NCI-H1105 treated with DMSO at 0.1 percent for 48 hours (cell line): ENCODE measurements at regions not wholly inside any gene's neighbourhood (a gene's known extent, or its start where the extent isn't known, plus 50 kb on each side); places are given as distances from the start of the nearest gene placed in this dataset.
"Not testable (repeated sequence)": the region's sequence is repeated elsewhere in the genome, so short reads cannot be mapped to it uniquely, and the experiment has no call there.

Source experiments
- DNase-seq: peaks from one replicate; lab custom pipeline; 2025; lab: John Stamatoyannopoulos, UW

DNA sequence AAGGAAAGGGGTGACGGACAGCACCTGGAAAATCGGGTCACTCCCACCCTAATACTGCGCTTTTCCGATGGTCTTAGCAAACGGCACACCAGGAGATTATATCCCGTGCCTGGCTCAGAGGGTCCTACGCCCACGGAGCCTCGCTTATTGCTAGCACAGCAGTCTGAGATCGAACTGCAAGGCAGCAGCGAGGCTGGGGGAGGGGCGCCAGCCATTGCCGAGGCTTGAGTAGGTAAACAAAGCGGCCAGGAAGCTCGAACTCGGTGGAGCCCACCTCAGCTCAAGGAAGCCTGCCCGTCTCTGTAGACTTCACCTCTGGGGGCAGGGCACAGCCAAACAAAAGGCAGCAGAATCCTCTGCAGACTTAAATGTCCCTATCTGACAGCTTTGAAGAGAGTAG, 91.5 kb upstream of the MBIP start:
- DNase-seq: not testable (repeated sequence)

- DNase-seq: no peak
These were observed 88.0 kb upstream of the MBIP start for GRCh38 chr14:36408388-36408787.

DNA sequence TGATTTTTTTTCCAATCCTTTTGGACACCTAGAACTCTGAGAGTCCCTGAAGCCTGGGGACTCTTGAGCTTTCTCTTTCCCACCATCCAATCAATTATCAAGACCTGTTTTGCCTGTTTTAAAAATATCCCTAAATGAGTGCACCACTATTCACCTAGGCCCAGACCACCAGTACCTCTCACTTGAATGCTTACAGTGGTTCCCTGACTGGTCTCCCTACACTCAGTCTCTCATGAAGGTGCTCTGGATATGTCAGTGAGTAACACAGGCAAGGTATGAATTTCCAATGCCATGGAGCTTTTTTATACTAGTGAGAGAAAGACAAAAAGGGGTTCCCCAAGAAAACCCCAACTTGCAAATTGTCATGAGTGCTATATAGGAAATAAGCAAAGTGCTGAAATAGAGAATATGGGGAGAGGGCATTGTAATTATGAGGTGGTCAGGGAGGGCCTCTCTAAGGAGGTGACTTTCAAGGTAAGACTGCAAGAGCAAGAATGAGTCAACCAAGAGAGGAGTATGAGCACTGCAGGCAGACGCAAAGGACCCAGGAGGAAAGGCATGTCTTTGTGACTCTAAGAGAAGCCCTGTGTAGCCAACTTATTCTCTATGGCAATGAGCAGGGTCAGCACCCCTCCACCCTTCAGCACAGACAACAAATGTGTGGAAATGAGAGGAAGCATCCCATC, 85.3 kb upstream of the MBIP start:
- no peak for DNase-seq

DNA sequence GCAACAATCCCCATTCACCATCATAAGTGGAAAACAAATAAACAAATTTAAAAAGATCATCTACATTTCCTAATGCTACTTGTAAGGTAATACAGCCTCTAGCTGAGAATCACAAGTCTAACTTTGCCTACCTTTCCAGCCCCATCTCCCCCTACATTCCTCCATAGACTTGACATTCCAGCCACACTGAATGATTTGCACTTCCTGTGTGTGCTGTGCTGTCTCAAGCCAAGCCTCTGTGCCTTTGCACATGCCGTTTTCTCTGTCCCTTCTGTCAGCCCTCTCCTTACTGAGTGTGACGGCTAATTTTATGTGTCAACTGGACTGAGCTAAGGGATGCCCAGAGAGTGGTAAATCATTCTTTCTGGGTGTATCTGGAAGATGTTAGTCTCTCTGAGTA, 82.4 kb upstream of the MBIP start:
- DNase-seq: no peak

GRCh38 chr14:36398463-36399291, 78.2 kb upstream of the MBIP start:
- DNase-seq: no peak

DNA sequence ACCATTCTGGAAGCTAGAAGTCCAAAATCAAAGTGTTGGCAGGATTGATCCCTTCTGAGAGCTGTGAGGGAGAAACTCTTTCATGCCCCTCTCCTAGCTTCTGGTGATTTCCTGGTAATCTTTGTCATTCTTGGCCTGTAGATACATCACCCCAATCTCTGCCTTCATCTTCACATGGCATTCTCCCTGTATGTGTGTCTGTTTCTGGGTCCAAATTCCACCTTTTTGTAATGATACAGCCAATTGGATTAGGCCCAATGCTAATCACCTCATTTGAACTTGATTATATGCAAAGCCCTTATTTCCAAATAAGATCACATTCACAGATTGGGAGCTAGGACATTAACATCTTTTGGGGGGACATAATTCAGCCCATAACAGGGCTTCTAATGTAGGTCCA, 76.9 kb upstream of the MBIP start:
- DNase-seq: no peak

DNA sequence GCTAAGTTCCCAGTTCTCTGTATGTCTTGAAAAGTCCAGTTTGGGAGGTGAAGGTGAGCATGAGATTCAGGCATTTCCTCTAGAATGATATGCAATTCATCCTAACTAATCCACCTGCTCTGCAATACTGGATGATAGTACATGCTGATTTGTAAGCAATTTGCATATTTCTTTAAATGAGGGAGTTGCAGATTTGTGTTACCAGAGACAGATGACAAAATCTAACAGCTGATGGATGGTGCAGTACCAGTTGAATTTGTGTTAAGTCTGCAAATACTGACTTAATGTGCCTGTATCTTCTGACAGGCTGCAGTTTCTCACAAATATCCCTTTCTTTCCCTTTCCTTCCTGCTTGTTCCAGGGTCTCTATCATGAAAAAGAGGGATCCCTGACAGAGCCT, 76.4 kb upstream of the MBIP start:
- DNase-seq: no peak

GRCh38 chr14:36394593-36394992, 74.2 kb upstream of the MBIP start:
- DNase-seq: peak; percentile 45

- no peak for DNase-seq
These were observed 70.3 kb upstream of the MBIP start for GRCh38 chr14:36390718-36391117.

- no peak for DNase-seq
These were observed 63.5 kb upstream of the MBIP start for GRCh38 chr14:36383767-36384431.

- DNase-seq: peak; percentile 86
These were observed 53.7 kb upstream of the MBIP start for GRCh38 chr14:36373982-36374673.
